ENCODE measurements at regions not wholly inside any gene's neighbourhood (a gene's known extent, or its start where the extent isn't known, plus 50 kb on each side); places are given as distances from the start of the nearest gene placed in this dataset.

GRCh38 chr22:48025096-48025495 is 1262.6 kb downstream of the TBC1D22A start:
- Histone ChIP-seq H3K4me1 (no peaks in the 10 kb centered on the region), H3K36me3 (no peaks in the 10 kb centered on the region), H3K9me3 (peaks cover 0 to 9% (median 0%) of the 10 kb centered on the region in 4 donors), H3K4me3 (no peak overlapping the region), H3K27ac (no peak overlapping the region), H3K27me3 (no peaks in the 10 kb centered on the region)
- TF ChIP-seq, protein P1, sequence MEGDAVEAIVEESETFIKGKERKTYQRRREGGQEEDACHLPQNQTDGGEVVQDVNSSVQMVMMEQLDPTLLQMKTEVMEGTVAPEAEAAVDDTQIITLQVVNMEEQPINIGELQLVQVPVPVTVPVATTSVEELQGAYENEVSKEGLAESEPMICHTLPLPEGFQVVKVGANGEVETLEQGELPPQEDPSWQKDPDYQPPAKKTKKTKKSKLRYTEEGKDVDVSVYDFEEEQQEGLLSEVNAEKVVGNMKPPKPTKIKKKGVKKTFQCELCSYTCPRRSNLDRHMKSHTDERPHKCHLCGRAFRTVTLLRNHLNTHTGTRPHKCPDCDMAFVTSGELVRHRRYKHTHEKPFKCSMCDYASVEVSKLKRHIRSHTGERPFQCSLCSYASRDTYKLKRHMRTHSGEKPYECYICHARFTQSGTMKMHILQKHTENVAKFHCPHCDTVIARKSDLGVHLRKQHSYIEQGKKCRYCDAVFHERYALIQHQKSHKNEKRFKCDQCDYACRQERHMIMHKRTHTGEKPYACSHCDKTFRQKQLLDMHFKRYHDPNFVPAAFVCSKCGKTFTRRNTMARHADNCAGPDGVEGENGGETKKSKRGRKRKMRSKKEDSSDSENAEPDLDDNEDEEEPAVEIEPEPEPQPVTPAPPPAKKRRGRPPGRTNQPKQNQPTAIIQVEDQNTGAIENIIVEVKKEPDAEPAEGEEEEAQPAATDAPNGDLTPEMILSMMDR (IDR thresholded peaks at IDR 0.05) = no peak
- TF ChIP-seq POLR2A (IDR thresholded peaks at IDR 0.05) = no peak
- no peak for TF ChIP-seq EP300 (IDR thresholded peaks at IDR 0.05)
- no peak for DNase-seq (ENCODE audit: low spot score in 2 of 2)
- 77 to 81% methylated on average over 2 of the region's 2 CpGs for WGBS, 2 donors

DNA sequence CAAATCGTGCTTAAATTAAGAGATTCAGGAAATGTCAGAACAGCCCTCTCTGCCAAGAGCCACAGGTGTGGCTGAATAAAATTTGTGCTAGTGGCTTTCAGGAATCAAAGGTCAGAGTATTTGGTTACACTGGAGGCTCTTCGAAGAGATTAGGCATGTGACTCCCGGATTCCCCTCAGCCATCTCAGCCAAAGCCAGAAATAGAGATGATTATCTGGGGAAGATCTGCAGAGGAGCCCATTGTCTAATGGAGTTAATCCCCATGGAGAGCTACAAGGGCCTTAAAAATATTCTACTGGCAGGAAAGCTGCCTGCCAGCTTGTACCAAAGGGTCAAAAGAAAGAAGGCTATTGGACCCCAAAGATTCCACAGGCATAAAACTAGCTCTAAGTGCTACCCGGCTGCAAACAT is 1259.5 kb downstream of the TBC1D22A start:
- DNase-seq (ENCODE audit: low spot score in 2 of 2) = no peak
- TF ChIP-seq, protein P1 (IDR thresholded peaks at IDR 0.05) = no peak
- no peak for TF ChIP-seq POLR2A (IDR thresholded peaks at IDR 0.05)
- Histone ChIP-seq H3K27ac (no peak overlapping the region), H3K9me3 (peaks cover 0 to 22% (median 0%) of the 10 kb centered on the region in 4 donors), H3K27me3 (no peaks in the 10 kb centered on the region), H3K36me3 (no peaks in the 10 kb centered on the region), H3K4me1 (no peaks in the 10 kb centered on the region), H3K4me3 (no peak overlapping the region)
- 57 to 60% methylated on average over 4 of the region's 4 CpGs for WGBS, 2 donors

DNA sequence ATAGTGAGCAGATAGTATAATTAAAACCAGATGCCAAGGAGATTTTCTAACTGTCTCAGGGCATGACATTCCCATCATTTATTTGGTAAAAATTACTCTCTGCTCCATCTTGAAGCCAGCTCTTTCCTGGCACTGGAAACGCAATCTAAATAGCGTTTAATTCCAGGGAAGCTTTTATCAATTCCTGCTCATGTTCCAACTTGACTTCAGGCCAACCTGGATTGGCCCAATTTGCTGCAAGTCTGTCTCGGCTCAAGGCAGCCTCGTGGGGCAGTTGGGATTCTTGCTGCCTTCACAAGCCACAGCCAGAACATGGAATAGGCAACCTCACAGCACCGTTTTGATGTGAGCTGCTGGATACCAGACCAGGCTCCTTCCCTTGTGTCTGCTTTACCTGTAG is 1255.9 kb downstream of the TBC1D22A start:
- Histone ChIP-seq H3K9me3 (peaks cover 0 to 27% (median 0%) of the 10 kb centered on the region in 4 donors), H3K4me3 (no peak overlapping the region), H3K36me3 (no peaks in the 10 kb centered on the region), H3K27ac (no peak overlapping the region), H3K27me3 (no peaks in the 10 kb centered on the region), H3K4me1 (no peaks in the 10 kb centered on the region)
- no peak for DNase-seq (ENCODE audit: low spot score in 2 of 2)
- 65 to 73% methylated on average over 5 of the region's 5 CpGs for WGBS, 2 donors
- TF ChIP-seq, protein P1 (IDR thresholded peaks at IDR 0.05) = no peak

DNA sequence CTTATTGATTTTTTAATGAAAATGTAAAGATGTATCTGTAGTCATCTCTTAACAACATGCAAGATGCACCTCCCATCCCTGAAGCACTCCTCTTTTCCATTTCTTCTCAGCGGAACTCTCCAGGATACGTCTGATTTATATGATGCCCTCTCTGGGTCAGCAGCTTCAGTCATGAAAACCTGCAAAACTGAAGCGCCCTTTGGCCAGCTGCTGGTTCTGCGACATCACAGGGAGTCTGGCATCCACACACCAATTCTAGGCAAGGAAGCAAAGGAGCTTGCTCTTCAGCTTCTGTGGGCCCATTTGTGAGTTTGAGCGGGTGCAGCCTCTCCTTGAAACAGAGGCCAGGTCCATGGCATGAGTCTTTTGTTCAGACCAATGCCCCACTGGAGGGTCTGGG is 1253.3 kb downstream of the TBC1D22A start:
- TF ChIP-seq POLR2A (IDR thresholded peaks at IDR 0.05) (no peak), EP300 (IDR thresholded peaks at IDR 0.05) (no peak)
- TF ChIP-seq, protein P1 (IDR thresholded peaks at IDR 0.05) = no peak
- DNase-seq (ENCODE audit: low spot score in 2 of 2) = no peak
- H3K9me3 ChIP-seq = peaks cover 0 to 26% (median 0%) of the 10 kb centered on the region in 4 donors
- H3K4me1 ChIP-seq = no peaks in the 10 kb centered on the region
- H3K27ac ChIP-seq = no peak overlapping the region
- H3K36me3 ChIP-seq = no peaks in the 10 kb centered on the region
- no peak overlapping the region for H3K4me3 ChIP-seq
- H3K27me3 ChIP-seq = no peaks in the 10 kb centered on the region
- 84 to 93% methylated on average over 5 of the region's 5 CpGs for whole genome bisulfite sequencing, 2 donors

- Histone ChIP-seq H3K4me1 (no peaks in the 10 kb centered on the region), H3K36me3 (no peaks in the 10 kb centered on the region), H3K27ac (no peak overlapping the region), H3K9me3 (no peaks in the 10 kb centered on the region), H3K4me3 (no peak overlapping the region), H3K27me3 (no peaks in the 10 kb centered on the region)
- 92 to 96% methylated on average over 4 of the region's 4 CpGs for WGBS, 2 donors
- DNase-seq (ENCODE audit: low spot score in 2 of 2) = no peak
- TF ChIP-seq, protein P1 (IDR thresholded peaks at IDR 0.05) = no peak
- no peak for TF ChIP-seq POLR2A (IDR thresholded peaks at IDR 0.05)
Observed at GRCh38 chr22:48004936-48005335, 1242.5 kb downstream of the TBC1D22A start.

Data from tibial nerve (tissue), 4 donors.